ENCODE measurements at regions not wholly inside any gene's neighbourhood (a gene's known extent, or its start where the extent isn't known, plus 50 kb on each side); places are given as distances from the start of the nearest gene placed in this dataset.

DNA sequence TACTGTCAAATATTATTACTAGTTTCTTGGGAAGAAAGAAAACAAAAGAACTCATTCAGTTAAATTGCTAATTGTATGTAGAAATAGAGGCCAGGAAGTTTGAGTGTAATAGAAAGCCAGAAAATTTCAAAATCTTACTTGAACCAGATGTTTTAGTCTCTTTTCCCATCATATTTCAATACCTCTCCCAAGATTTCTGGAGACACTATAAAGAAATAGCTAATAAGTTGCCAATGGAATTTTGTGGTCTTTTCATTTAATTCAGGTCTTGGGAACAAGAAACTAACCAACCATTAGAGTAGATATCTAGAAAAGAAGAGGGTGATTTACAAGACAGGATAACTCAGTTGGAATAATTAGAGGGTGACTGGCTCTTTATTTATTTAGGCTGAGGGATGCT lies 112.2 kb downstream of the AGTR2 start:
- no peak for TF ChIP-seq TEAD4 (IDR thresholded peaks at IDR 0.05; ENCODE audit: borderline replicate concordance, insufficient read depth)
- TF ChIP-seq, protein P1, sequence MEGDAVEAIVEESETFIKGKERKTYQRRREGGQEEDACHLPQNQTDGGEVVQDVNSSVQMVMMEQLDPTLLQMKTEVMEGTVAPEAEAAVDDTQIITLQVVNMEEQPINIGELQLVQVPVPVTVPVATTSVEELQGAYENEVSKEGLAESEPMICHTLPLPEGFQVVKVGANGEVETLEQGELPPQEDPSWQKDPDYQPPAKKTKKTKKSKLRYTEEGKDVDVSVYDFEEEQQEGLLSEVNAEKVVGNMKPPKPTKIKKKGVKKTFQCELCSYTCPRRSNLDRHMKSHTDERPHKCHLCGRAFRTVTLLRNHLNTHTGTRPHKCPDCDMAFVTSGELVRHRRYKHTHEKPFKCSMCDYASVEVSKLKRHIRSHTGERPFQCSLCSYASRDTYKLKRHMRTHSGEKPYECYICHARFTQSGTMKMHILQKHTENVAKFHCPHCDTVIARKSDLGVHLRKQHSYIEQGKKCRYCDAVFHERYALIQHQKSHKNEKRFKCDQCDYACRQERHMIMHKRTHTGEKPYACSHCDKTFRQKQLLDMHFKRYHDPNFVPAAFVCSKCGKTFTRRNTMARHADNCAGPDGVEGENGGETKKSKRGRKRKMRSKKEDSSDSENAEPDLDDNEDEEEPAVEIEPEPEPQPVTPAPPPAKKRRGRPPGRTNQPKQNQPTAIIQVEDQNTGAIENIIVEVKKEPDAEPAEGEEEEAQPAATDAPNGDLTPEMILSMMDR (IDR thresholded peaks at IDR 0.05), result no peak
- TF ChIP-seq NRF1 (IDR thresholded peaks at IDR 0.05; ENCODE audit: low read depth, low read length), result no peak
- no peak for TF ChIP-seq FOXM1 (IDR thresholded peaks at IDR 0.05; ENCODE audit: low read depth)
- no peak for TF ChIP-seq RFX5 (IDR thresholded peaks at IDR 0.05; ENCODE audit: low read length)
- TF ChIP-seq, protein P2, sequence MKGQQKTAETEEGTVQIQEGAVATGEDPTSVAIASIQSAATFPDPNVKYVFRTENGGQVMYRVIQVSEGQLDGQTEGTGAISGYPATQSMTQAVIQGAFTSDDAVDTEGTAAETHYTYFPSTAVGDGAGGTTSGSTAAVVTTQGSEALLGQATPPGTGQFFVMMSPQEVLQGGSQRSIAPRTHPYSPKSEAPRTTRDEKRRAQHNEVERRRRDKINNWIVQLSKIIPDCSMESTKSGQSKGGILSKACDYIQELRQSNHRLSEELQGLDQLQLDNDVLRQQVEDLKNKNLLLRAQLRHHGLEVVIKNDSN (IDR thresholded peaks at IDR 0.05; ENCODE audit: borderline replicate concordance, low read depth), result no peak
- TF ChIP-seq RCOR1 (IDR thresholded peaks at IDR 0.05; ENCODE audit: low read length), result no peak
- no peak for TF ChIP-seq TCF12 (IDR thresholded peaks at IDR 0.05)
- TF ChIP-seq EP300 (IDR thresholded peaks at IDR 0.05; ENCODE audit: borderline replicate concordance in 1 of 2, low read depth in 1 of 2, low read length in 1 of 2), result no peak
- no peak for TF ChIP-seq SMC3 (IDR thresholded peaks at IDR 0.05; ENCODE audit: low read depth, low read length)
- TF ChIP-seq CHD2 (IDR thresholded peaks at IDR 0.05; ENCODE audit: low read length, partially characterized antibody), result no peak
- no peak for TF ChIP-seq RAD21 (IDR thresholded peaks at IDR 0.05; ENCODE audit: low read length)
- POLR2A ChIA-PET, result no interaction called here
- DNase-seq, result no peak
- Histone ChIP-seq H3K4me1 (ENCODE audit: control insufficient read depth in 1 of 2, insufficient read depth in 2 of 2, low read depth in 1 of 2, low read length in 1 of 2) (no peaks in the 10 kb centered on the region), H3K27me3 (ENCODE audit: insufficient read depth) (no peaks in the 10 kb centered on the region), H3K9me2 (no peaks in the 10 kb centered on the region), H3K4me3 (ENCODE audit: low read depth in 2 of 2, low read length in 1 of 2) (no peak overlapping the region), H3K36me3 (replicated peaks in 1 of 2; ENCODE audit: control insufficient read depth in 1 of 2, insufficient read depth in 2 of 2, low read length in 1 of 2) (no peaks in the 10 kb centered on the region), H3F3A (replicated peaks; ENCODE audit: insufficient read depth) (no peaks in the 10 kb centered on the region), H3K4me2 (no peak overlapping the region), H2AFZ (ENCODE audit: low read depth) (no peak overlapping the region), H3K9ac (no peak overlapping the region), H3K79me2 (ENCODE audit: insufficient read depth) (no peaks in the 10 kb centered on the region), H4K20me1 (ENCODE audit: insufficient read depth) (no peaks in the 10 kb centered on the region), H3K9me3 (no peaks in the 10 kb centered on the region), H3K27ac (ENCODE audit: low read depth in 2 of 2, low read length in 1 of 2) (no peak overlapping the region)
- CTCF ChIA-PET, result no interaction called here

- Histone ChIP-seq H3K9me3 (no peaks in the 10 kb centered on the region), H3K4me1 (ENCODE audit: control insufficient read depth in 1 of 2, insufficient read depth in 2 of 2, low read depth in 1 of 2, low read length in 1 of 2) (no peaks in the 10 kb centered on the region), H3K4me2 (no peak overlapping the region), H2AFZ (ENCODE audit: low read depth) (no peak overlapping the region), H3K9me2 (no peaks in the 10 kb centered on the region), H4K20me1 (ENCODE audit: insufficient read depth) (no peaks in the 10 kb centered on the region), H3F3A (replicated peaks; ENCODE audit: insufficient read depth) (no peaks in the 10 kb centered on the region), H3K9ac (no peak overlapping the region), H3K79me2 (ENCODE audit: insufficient read depth) (no peaks in the 10 kb centered on the region), H3K27ac (ENCODE audit: low read depth in 2 of 2, low read length in 1 of 2) (no peak overlapping the region), H3K36me3 (replicated peaks in 1 of 2; ENCODE audit: control insufficient read depth in 1 of 2, insufficient read depth in 2 of 2, low read length in 1 of 2) (no peaks in the 10 kb centered on the region), H3K27me3 (ENCODE audit: insufficient read depth) (no peaks in the 10 kb centered on the region), H3K4me3 (ENCODE audit: low read depth in 2 of 2, low read length in 1 of 2) (no peak overlapping the region)
- TF ChIP-seq ZBTB33 (IDR thresholded peaks at IDR 0.05; ENCODE audit: borderline replicate concordance, low read depth) (no peak), MEF2A (IDR thresholded peaks at IDR 0.05; ENCODE audit: borderline replicate concordance, low read depth) (no peak), YY1 (IDR thresholded peaks at IDR 0.05; ENCODE audit: low read depth) (no peak), GATA2 (CRISPR knock-in tag; IDR thresholded peaks at IDR 0.05) (no peak), NRF1 (IDR thresholded peaks at IDR 0.05; ENCODE audit: low read depth, low read length) (no peak), MXI1 (IDR thresholded peaks at IDR 0.05; ENCODE audit: low read depth, low read length) (no peak), SIN3A (IDR thresholded peaks at IDR 0.05; ENCODE audit: borderline replicate concordance, low read depth, low read length) (no peak), RXRA (IDR thresholded peaks at IDR 0.05; ENCODE audit: borderline replicate concordance, low read depth) (no peak), TCF12 (IDR thresholded peaks at IDR 0.05) (no peak)
- TF ChIP-seq, protein P3, sequence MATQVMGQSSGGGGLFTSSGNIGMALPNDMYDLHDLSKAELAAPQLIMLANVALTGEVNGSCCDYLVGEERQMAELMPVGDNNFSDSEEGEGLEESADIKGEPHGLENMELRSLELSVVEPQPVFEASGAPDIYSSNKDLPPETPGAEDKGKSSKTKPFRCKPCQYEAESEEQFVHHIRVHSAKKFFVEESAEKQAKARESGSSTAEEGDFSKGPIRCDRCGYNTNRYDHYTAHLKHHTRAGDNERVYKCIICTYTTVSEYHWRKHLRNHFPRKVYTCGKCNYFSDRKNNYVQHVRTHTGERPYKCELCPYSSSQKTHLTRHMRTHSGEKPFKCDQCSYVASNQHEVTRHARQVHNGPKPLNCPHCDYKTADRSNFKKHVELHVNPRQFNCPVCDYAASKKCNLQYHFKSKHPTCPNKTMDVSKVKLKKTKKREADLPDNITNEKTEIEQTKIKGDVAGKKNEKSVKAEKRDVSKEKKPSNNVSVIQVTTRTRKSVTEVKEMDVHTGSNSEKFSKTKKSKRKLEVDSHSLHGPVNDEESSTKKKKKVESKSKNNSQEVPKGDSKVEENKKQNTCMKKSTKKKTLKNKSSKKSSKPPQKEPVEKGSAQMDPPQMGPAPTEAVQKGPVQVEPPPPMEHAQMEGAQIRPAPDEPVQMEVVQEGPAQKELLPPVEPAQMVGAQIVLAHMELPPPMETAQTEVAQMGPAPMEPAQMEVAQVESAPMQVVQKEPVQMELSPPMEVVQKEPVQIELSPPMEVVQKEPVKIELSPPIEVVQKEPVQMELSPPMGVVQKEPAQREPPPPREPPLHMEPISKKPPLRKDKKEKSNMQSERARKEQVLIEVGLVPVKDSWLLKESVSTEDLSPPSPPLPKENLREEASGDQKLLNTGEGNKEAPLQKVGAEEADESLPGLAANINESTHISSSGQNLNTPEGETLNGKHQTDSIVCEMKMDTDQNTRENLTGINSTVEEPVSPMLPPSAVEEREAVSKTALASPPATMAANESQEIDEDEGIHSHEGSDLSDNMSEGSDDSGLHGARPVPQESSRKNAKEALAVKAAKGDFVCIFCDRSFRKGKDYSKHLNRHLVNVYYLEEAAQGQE (IDR thresholded peaks at IDR 0.05; ENCODE audit: low read depth, low read length), result no peak
- WGBS (ENCODE audit: low lambda C conversion rate), result 19% methylated on average over 2 of the region's 2 CpGs
- CTCF ChIA-PET, result no interaction called here
- DNase-seq, result no peak
- POLR2A ChIA-PET, result no interaction called here
Observed at GRCh38 chrX:116284400-116284799, 113.9 kb downstream of the AGTR2 start.

All from SK-N-SH (cell line).